Left renal pelvis (tissue), 4 donors: ENCODE measurements at regions not wholly inside any gene's neighbourhood (a gene's known extent, or its start where the extent isn't known, plus 50 kb on each side); places are given as distances from the start of the nearest gene placed in this dataset.
"Not testable (repeated sequence)": the region's sequence is repeated elsewhere in the genome, so short reads cannot be mapped to it uniquely, and the experiment has no call there.

Source experiments
- DNase-seq, 4 donors: peaks; one replicate each; pipeline ENCODE4 v3.0.0-alpha.2; 2013; ENCODE audit warnings: low read depth in 4 of 4, low spot score in 3 of 4

GRCh38 chr15:94968133-94968532 is 736.8 kb downstream of the MCTP2 start:
- DNase-seq: no peak

DNA sequence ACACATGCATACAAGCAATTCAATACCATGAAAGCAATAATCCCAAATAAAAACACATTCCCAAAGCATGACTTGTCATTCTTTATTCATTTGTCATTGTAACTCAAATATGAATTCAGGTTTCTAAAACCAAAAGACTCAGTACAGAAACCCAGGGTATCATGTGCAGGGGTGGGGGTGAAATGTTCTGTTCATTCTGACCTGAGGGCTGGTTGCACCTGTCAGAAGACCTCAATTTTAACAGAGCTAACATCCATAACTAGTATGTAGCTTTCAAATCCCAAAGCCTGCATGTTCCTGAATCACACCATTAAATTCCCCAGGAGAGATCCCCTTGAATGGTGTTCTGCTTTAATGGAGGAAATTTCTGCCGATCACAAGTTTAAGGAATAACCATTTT is 738.7 kb downstream of the MCTP2 start:
- DNase-seq: no peak

DNA sequence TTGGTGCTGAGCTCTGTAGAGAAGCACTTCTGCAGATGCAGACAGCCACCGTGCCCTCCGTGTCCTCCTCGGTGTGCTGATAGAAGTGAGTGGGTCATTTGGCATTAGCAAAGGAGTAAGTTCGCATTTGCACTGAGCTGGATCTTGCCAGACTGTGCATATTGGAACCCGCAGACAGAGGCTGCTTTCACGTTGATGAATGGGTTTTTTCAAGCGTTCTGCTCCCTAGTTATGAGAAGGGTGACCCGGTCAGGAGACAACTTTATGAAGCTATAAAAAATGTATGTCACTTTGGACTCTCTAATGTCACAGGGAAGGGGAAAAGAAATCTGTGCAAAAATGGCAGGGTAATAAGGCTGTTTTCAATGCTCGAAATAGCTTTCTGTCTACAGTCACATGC is 739.4 kb downstream of the MCTP2 start:
- peak in 3 of 4 donors; percentile 29 to 48 (median 32) for DNase-seq

- DNase-seq: peak in 2 of 4 donors; percentile 11 to 20
Observed at GRCh38 chr15:94972314-94972713, 741.0 kb downstream of the MCTP2 start.

DNA sequence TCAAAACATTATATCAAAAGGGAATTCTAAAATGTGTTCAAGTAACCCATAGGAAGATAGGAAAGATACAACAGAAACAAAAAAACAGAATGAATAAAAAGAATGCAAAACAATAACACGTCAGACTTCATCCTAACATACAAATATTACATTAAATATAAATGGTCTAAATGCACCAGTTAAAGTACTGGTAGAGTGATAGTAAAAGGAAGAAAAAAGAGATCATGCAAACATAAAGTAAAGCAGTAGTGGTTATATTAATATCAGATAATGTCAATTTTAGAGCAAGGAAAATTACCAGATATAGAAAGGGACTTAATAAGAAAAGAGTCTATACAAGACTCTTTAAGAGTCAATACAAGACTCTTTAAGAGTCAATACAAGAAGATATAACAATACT is 755.7 kb downstream of the MCTP2 start:
- DNase-seq: no peak

DNA sequence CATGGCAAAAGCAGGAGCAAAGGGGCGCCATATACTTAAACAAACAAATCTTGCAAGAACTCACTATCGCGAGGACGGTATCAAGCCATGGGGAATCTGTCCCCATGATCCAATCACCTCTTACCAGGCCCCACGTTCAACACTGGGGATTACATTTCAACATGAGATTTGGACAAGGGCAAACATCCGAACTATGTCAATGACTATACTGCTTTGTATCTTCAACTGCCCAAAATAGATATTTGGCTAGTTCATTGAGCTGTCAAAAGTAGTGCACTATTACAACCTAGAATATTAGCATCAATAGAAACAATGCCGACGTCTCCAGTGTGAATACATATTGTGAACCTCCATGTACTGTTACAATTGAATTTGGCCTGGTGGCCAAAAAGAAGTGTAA is 760.4 kb downstream of the MCTP2 start:
- DNase-seq: no peak

DNA sequence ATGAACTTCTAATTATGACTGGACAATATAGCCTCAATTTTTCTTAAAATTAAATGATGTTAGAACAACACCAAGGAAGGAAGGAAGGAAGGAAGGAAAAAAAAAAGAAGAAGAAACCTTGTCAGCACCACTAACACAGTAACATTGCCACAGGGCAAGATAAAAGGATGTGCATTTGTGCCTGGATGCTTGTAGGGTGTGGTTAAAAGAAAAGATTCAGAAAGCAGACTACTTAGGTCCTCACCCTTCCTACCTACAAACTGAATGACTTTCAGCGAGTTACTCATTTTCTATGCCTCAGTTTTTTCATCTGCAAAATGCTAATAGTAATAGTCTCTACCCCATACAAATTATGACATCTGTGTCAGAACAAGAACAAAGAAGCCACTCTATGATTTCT is 778.3 kb downstream of the MCTP2 start:
- DNase-seq: no peak

DNA sequence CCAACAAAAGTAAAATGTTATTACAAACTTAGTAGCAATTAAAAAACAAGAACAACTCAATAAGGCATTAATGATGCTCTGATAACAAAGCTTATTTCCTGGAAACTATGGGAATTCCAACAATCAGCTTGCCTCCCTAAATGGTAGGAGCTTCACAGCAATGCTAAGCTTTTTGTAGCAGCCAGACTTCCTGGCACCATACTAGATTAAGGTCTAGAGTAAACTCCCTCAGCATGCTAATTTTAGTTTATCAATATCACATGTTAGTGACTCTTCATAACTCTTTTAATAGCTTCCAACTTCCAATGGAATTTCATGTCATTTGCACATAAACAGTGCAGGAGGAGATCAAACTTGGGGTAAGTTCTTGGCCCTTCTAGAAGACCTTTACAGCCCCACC is 782.0 kb downstream of the MCTP2 start:
- no peak for DNase-seq

GRCh38 chr15:95016511-95017229 is 785.3 kb downstream of the MCTP2 start:
- DNase-seq: no peak

GRCh38 chr15:95017666-95018328 is 786.4 kb downstream of the MCTP2 start:
- DNase-seq: no peak

- no peak for DNase-seq
Observed at GRCh38 chr15:95018888-95019545, 787.7 kb downstream of the MCTP2 start.

DNA sequence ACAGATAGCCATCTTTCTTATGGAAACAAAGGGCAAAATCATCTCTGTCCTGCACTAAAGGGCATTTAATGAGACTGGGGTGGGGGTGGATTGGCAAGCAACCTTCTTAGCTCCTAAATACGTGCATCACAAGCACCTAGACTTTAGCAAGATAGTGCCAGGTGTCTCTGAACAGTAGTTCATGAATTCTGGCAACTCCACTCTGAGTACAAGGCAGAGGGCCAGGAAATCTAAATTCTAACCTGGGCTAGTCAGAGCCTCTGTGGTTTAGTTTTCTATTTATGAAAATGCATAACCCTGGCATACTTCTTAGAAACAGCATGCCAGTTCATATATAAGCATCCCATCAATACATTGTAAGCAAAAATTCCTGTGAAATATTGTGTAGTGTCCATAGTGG is 788.5 kb downstream of the MCTP2 start:
- DNase-seq: no peak

DNA sequence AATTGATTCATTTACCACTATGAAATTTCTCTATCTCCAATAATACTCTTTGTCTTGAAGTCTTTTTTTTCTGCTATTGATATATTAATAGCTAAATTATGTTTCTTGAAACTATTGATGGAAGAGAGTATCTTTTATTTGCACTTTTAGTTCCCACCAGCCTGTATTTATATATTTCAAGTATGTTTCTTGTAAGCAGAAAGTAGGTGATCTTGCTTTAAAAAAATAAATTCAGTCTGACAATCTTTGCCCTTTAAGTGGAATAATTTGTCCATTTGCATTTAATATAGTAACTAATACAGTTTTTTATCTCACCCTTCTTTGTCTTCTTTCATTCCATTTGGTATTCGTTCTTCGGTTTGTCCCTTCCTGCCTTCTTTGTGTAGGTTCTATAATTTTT is 790.5 kb downstream of the MCTP2 start:
- no peak for DNase-seq

GRCh38 chr15:95024351-95024750 is 793.0 kb downstream of the MCTP2 start:
- no peak for DNase-seq

DNA sequence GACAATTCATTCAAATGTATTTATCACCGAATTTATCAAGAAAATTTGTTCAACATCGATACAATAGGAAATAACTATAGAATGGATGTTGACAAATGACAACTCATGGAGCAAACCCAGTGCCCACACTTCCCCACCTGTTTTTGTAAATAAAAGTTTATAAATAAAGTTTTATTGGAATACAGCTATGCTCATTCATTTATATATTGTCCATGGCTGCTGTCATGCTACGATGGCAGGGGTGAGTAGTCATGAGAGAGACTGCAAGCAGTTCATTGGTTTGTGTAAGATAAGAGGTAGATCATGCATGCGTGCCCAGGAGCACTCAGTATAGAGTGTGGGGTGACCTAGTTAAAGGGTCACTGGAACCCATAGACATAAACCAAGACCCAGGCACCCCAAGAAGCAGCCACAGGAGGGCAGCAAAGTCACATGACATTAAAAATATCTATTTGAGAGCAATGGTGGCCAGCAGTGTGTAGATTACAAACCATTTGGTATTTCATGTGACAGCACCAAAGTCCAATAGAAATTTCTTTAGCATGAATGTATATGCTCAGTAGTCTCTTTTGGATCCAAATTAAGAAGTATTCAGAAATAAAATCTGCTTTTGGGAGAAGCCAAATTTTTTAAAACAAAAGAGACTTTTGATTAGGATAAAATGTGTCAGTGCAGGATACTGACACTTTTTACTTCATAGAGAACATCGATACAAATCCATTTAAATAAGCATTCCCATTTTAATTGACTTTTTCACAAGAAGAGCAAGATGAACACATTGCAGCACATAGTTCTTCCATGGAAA is 794.8 kb downstream of the MCTP2 start:
- DNase-seq: no peak

- no peak for DNase-seq
Observed at GRCh38 chr15:95027981-95028380, 796.6 kb downstream of the MCTP2 start.

DNA sequence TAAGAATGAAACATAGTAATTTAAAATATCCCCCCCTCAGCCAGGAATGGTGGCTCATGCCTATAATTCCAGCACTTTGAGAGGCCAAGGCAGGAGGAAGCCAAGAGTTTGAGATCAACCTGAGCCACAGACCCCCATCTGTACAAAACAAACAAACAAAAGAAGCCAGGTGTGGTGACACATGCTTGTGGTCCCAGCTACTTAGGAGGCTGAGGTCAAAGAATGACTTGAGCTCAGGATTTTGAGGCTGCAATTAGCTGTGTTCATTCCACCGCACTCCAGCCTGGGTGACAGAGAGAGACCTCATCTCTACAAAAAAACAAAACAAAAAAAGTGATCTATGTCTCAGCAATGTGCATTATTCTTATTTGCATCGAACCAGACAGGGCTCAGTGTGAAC is 800.8 kb downstream of the MCTP2 start:
- DNase-seq: no peak

- no peak for DNase-seq
Observed at GRCh38 chr15:95035106-95035505, 803.7 kb downstream of the MCTP2 start.

DNA sequence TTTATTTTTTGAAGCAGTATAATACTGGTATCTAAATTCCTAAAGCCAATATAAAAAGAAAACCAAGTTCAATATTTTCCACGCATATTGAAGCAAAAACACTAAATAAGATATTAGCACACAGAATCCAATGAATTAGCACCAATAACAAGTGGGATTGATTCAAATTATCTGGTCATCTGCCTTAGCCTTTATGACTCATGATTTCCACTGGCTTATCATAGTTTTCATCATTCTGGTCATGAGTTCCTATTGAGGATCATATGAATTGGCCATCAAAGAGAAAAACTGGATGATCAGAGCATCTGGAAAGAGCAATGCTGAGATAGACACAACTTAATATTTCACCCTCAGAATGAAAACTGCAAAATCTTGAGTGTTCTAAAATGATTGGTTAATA is 809.9 kb downstream of the MCTP2 start:
- no peak for DNase-seq

DNA sequence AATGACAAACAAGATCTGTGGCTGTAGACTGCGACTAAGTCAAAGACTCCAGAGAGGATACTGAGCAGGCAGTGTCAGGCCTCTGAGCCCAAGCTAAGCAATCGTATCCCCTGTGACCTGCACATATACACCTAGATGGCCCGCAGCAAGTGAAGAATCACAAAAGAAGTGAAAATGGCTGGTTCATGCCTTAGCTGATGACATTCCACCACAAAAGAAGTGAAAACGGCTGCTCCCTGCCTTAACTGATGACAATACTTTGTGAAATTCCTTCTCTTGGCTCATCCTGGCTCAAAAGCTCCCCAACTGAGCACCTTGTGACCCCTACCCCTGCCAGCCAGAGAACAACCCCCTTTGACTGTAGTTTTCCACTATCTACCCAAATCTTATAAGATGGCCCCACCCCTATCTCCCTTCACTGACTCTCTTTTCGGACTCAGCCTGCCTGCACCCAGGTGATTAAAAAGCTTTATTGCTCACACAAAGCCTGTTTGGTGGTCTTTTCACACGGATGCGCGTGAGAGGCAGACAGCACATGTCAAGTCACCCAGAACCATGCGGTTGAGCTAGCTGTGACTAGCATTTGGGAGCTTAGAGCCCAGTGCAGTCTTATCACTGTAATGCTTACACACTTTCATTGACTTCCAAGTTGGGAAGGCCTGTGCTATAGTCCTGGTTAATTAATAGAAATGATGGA is 812.0 kb downstream of the MCTP2 start:
- not testable (repeated sequence) for DNase-seq

- no peak for DNase-seq
Observed at GRCh38 chr15:95043933-95044313, 812.6 kb downstream of the MCTP2 start.
